Ureter (tissue), 1 donor: ENCODE measurements at regions not wholly inside any gene's neighbourhood (a gene's known extent, or its start where the extent isn't known, plus 50 kb on each side); places are given as distances from the start of the nearest gene placed in this dataset.

Experiments used
- DNase-seq: peaks from one replicate; pipeline ENCODE4 v3.0.0-alpha.2; 2020; ENCODE audit warnings: low spot score
- donor health status: DM: yes; HTN: yes; CAD: no.

DNA sequence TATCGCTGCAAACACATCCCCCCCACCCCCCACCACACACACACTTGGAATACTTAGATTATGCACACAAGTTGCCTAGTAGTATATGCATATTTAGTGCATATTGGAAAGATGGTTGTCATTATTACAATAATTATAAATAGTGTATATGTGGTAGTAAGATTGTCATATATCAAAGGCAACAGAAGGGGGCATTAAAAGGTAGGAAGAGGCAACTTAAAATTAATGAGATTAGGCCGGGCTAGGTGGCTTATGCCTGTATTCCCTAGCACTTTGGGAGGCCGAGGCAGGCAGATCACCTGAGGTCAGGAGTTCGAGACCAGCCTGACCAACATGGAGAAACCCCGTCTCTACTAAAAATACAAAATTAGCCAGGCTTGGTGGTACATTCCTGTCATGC lies 52.1 kb downstream of the GSC start:
- DNase-seq: no peak

DNA sequence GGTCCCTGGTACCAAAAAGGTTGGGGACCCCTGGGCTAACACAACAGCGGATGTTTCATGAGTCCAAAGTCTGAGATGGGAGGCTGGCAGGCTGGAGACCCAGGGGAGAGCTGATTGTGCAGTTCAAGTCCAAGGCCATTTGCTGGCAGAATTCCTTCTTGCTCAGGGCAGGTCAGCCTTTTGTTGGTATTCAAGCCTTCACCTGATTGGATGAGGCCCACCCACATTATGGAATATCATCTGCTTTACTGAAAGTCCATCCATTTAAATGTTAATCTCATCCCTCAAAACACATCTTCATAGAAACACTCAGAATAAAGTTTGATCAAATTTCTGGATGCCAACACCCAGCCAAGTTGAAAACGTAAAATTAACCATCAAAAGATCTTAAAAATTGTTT lies 52.9 kb downstream of the GSC start:
- DNase-seq: no peak

DNA sequence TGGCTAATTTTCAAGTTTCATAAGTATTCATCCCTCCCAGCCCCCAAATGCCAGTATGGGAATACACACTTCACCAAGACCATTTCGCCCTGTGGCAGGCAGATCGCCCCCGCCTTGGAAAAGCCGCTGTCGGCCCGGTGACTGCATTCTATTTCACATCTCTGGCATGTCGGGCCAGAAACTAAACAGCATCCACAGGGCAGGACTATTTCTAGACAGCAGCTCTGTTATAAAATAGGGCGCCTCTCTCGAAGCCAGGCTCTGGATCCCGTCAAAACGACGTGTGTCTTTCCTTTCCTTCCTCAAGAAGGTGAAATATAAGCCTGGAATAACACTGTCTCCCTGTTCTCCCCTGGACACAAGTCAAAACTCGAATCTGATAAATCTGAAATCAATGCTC lies 56.8 kb downstream of the GSC start:
- no peak for DNase-seq

DNA sequence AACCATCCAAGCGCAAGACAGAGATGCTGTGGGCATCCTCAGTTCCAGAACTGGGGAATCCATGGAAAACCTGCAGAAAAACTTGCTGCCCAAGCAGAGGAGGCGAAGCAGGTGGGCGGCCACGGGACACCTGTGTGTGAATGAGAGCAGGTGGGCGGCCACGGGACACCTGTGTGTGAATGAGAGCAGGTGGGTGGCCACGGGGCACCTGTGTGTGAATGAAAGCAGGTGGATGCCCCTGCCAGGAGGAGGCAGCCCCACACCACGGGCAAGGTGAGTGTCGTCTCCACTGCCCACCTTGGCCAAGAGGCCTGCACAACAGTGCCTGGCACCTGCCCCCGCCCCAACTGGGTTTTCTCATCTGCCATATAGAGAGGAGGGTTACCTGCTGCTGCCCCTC lies 59.2 kb downstream of the GSC start:
- DNase-seq: no peak

GRCh38 chr14:94707494-94707893 lies 62.4 kb downstream of the GSC start:
- DNase-seq: no peak

DNA sequence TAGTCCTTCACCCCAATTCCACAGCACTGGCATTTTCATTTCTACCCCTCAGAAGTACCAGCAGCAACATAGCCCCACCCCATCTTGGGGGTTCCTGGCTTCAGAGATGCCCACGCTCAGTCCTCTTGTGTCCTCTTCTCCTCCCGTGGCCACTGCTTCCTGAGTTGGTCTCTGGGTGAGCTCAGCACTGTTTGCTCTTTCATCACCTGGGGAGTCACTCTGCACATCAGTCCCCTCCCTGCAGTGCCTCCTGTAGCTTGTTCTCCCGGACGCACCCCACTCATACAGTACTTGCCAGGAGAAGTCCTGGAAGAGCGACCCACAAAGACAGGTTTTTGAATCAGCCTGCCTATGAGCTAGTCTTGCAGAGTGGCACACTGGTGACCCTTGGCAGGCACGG lies 63.8 kb downstream of the GSC start:
- no peak for DNase-seq

GRCh38 chr14:94702629-94703028 lies 67.3 kb downstream of the GSC start:
- DNase-seq: no peak

DNA sequence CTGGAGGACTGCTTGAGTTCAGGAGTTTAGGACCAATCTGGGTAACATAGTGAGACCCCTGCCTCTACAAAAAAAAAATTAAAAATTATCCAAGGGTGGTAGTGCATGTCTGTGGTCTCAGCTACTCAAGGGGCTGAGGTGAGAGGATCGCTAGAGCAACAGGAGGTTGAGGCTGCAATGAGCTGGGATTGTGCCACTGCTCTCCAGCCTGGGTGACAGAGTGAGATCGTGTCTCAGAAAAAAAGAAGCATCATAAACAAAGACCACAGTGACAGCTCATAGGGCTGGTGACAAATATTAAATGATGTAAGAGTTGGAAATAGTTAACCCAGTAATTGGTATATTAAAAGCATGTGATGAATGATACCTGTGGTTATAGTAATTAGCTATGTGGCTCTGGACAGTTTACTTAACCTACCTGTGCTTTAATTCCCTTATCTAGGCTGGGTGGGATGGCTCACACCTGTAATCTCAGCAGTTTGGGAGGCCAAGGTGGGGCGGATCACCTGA lies 68.0 kb downstream of the GSC start:
- DNase-seq: no peak

DNA sequence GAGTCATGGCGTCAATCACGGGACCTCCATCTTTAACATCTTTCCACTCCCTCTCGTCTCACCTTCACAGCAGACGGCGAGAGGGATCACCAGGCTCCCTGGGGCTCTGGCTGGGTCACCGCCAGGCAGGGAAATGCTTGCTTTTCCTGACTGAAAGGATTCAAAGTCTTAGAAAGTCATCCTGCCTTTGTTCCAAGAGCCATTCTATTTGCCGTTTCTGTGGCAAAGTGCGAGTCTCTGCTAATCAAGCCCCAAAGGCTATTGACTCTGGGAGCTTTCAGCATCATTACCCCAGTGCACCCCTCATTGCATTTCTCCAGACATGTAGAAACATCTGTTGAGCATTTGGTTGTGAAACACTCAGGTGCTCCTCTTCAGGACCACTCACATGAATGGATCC lies 69.6 kb downstream of the GSC start:
- no peak for DNase-seq

GRCh38 chr14:94699831-94700230 lies 70.1 kb downstream of the GSC start:
- DNase-seq: no peak

- no peak for DNase-seq
These were observed 71.9 kb downstream of the GSC start for GRCh38 chr14:94697773-94698556.

DNA sequence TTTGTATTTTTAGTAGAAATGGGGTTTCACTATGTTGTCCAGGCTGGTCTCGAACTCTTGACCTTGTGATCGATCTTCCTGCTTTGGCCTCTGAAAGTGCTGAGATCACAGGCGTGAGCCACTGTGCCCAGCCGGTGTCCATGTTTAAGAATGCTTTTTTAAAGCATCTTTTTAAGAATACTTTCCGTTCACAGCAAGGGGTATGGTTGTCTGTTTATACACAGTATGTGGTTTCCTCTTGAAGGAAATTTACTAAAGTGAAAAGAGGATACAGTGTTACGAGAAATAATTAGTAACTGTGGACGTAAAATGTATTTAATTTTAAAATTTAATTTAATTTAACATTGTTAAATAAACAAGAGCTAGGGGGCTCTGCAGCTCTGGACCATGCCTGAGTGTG lies 73.4 kb downstream of the GSC start:
- DNase-seq: no peak

- no peak for DNase-seq
These were observed 74.7 kb downstream of the GSC start for GRCh38 chr14:94695231-94695630.

DNA sequence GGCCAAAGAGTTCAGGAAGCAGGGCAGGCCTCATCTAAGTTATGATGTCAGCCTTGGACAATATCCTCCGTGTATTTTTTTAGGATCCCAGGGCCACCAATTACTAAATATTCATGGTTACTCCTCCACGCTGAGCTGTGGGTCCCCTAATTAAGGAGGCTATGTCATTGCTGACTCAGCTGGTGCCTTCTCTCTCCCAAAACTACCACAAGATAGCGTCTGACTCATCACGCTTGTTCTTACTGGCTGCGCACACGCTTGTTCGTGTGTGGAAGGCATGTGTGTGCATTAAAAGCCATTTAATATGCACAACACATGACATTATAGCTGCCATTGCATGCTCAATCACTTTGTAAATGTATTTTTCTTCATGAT lies 78.3 kb downstream of the GSC start:
- DNase-seq: no peak

GRCh38 chr14:94690896-94691659 lies 78.8 kb downstream of the GSC start:
- no peak for DNase-seq

DNA sequence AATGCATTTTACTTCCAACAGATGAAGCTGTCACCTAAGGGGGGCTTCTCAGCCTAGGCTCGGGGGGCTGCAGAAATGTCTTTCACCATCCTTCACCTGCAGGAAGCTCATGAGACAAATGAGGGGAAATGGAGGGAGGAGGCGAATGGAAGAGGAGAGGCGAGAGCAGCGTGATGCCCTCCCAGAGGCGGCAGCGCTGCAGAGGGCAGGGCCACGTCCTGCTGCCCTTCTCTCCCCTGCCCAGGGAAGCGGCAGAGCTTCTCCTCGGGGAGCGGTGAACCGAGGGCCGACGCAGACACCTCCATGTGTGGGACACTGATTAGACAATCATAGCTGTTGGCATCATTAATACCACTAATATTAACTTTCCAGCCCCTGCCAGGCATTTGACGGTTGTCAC lies 78.3 kb downstream of the SERPINA3 start:
- no peak for DNase-seq

GRCh38 chr14:94689985-94690400 lies 77.8 kb downstream of the SERPINA3 start:
- DNase-seq: no peak

DNA sequence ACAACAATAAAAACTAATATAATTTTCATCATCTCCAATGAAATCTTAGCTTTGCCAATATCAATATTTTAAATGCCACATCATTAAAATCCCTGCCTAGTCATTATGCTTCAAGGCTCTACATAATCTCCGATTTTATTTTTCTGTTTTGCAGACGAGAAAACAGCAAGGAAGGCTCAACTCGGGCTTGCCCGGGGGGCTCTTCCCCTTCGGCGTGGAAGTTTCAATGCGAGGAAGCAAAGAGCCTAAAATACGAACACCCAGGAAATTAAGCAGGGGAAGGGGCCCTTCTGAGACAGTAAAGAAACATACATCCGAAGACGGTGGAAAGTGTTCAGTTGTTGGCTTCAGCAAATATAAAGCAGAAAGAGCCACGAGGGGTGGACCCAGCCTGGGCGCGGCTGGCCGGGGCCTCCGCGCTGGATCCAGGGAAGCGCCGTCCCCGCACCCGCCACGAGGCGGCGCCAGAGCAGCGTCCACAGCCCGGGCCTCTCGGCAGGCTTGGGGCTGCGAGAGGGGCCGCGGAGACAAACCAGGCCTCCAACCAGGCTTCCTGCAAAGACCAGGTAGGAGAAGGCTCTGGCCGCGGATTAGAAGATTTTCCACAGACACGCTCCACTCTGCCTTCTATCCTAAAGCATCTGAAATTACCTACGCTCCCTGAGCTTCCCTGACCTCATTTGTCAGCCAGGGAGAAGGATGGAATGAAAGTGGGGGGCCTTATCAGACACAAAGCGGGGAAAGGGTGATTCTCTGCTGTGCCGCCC lies 77.2 kb downstream of the SERPINA3 start:
- no peak for DNase-seq

DNA sequence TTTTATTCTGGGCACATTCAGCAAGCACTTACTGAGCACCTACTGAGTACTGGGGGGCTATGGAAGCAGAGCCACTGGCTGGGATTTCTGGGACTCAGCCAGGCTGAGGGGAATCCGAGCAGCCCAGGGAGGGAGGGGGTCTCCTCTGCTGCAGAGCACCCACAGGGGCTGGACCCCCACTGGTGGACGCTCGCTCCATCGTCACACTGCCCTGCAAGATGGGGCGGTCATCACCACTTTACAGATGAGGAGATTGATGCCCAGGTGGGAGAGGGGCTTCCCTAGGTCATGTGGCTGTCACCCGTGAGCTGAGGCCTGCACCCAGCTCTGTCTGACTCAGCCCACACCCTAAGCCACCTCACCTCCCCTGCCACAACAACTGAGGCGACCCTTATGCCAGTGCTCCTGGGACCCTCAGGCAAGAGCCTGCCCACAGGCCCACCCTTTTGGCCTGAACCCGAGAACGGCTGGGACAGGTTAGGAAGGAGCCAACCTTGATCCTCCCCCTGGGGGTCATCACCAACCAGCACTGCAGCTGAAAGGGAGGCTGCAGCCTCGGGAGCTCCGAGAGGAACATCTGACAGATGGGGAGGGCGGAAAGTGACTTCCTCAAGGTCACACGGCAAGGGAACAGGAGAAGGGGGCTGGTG lies 74.4 kb downstream of the SERPINA3 start:
- DNase-seq: no peak

DNA sequence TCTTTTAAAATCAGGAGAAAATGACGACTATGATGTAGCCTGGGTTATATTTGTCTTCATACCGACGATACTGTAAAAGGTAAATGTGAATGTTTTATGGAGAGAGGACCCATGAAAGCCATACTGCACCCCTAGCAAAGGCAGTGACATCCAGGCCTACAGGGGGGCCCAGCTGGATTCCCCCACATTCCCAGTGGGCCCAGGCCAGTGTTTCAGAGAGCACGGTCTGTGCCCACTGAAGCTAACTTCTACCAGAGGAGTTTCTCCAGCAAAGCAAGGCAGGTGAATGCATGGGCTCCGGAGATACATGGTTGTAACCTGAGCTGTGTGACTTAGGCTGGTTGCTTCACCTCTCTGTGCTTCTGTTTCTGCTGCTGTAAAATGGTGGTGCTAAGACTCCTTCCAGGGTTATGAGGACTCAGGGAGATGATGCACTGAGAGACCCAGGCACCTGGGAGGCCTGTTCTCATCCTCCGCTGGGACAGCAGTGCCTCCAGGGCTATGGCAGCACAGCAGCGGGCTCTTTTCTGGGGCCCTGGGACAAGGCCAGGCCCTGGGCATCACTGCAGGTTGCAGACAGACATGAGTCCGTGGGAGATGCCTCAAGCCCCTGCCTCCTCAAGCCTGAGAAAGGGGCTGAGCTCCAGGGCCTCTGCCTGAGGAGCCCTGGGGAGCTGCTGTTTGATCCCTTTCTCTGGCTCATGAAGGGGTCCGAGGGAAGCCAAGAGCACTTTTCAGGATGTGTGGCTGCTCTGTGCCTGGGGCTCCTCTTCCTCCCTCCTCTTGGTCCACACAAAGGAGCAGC lies 73.7 kb downstream of the SERPINA3 start:
- no peak for DNase-seq

DNA sequence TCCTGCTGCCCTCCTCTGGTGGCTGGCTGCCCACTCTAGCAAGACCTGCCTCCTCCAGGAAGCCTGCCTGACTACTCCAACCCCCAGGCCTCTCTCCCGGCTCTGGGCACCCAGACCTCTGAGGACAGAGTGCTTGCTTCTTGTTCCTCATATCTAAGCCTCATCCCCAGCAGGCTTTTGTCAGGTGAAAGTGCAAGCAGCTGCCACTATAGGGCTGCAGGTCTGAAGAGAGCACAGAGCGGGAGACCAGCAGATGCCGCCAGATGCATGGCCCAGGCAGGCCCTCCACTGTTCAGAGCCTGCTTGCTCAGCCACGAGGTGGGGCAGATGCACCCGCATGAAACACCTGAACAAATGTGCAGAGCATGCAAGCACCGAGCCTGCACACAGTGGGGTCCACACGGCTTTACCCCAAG lies 73.0 kb downstream of the SERPINA3 start:
- DNase-seq: no peak
